Tibial nerve (tissue), 4 donors: ENCODE measurements at regions not wholly inside any gene's neighbourhood (a gene's known extent, or its start where the extent isn't known, plus 50 kb on each side); places are given as distances from the start of the nearest gene placed in this dataset.

Source experiments
- EP300 ChIP-seq, 2 donors: sonication (generic); formaldehyde crosslinking; IDR thresholded peaks; one replicate each; pipeline ENCODE4 v1.6.1; 2017; ENCODE audit warnings: antibody characterized with exemption in 2 of 2, mild to moderate bottlenecking in 1 of 2
- POLR2A ChIP-seq, 2 donors: fragments of 450-650 bp; IDR thresholded peaks; one replicate each; pipeline ENCODE4 v1.6.1; 2017; ENCODE audit warnings: antibody characterized with exemption in 2 of 2, mild to moderate bottlenecking in 2 of 2, moderate library complexity in 2 of 2
- TF ChIP-seq, protein P1 (sequence below), 5 experiments: fragments of 200-600 bp in 3 of 5; fragments of 450-650 bp in 2 of 5; sonication (generic) in 3 of 5; IDR thresholded peaks; one replicate each; pipeline ENCODE4 v1.5.1; 2016 to 2019; ENCODE audit warnings: antibody characterized with exemption in 5 of 5, mild to moderate bottlenecking in 3 of 5, moderate library complexity in 2 of 5

DNA sequence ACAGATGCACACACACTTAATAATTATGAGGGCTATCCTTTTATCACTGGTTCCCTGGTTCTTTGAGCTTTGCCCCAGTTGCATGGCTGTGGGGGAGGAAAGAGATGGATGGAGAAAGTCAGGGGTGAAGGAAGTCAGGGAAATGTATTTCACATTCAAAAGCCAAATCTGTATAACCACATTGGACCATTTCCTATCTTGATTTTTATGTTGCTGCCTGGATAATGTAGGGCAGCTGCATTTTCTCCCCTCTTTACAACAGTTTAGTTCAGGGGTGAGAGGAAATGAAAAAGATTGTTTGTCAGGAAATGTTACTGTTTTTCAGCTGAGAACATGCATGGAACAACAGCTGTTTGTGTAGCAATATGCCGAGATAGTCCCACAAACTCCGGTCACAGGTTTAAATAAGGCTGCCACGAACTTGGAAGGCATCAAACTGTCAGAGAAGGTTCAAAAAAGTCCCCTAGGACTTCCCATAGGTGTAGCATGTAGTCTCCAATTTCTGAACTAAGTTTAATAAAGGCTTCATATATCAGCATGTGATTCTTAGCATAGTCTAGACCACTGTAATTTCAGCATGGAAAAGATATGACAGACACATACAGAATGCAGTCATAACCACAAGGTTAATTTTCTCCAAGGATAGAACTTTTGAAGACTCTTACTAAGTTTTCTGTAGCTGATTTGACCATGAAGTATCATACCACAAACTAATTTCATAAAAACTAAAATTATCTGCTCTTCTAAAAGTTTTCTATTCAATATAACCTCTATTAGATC lies 82.1 kb upstream of the COL21A1 start:
- TF ChIP-seq, protein P1, sequence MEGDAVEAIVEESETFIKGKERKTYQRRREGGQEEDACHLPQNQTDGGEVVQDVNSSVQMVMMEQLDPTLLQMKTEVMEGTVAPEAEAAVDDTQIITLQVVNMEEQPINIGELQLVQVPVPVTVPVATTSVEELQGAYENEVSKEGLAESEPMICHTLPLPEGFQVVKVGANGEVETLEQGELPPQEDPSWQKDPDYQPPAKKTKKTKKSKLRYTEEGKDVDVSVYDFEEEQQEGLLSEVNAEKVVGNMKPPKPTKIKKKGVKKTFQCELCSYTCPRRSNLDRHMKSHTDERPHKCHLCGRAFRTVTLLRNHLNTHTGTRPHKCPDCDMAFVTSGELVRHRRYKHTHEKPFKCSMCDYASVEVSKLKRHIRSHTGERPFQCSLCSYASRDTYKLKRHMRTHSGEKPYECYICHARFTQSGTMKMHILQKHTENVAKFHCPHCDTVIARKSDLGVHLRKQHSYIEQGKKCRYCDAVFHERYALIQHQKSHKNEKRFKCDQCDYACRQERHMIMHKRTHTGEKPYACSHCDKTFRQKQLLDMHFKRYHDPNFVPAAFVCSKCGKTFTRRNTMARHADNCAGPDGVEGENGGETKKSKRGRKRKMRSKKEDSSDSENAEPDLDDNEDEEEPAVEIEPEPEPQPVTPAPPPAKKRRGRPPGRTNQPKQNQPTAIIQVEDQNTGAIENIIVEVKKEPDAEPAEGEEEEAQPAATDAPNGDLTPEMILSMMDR (IDR thresholded peaks at IDR 0.05), result no peak
- TF ChIP-seq POLR2A (IDR thresholded peaks at IDR 0.05) (no peak), EP300 (IDR thresholded peaks at IDR 0.05) (no peak)
